HG02938 (cell line): ENCODE measurements at regions not wholly inside any gene's neighbourhood (a gene's known extent, or its start where the extent isn't known, plus 50 kb on each side); places are given as distances from the start of the nearest gene placed in this dataset.
"Not testable (repeated sequence)": the region's sequence is repeated elsewhere in the genome, so short reads cannot be mapped to it uniquely, and the experiment has no call there.

Experiments
- ATAC-seq: cut with Tn5 transposase; IDR thresholded peaks from one replicate; pipeline ENCODE4 v1.9.1; 2021; ENCODE audit warnings: mild to moderate bottlenecking, moderate library complexity; ENCODE audit not compliant: unreplicated experiment

DNA sequence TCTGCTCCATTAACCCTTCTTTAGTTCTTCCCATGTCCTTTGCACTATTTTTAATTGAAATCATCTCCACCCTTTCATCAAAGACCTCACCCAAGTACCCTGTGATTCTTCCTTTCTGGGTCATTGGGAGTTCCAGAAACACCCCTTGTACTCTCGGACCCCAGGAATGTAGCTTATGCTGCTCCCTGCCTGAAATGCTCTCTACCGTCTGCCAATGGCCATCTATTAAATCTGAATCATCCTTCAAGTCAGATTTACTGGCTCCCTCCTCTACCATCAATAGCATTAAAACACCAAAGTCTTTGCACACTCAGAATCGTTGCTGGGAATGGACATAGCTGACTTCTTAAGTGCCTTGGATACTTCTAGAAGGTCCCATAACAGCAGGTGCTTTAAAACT is 73.2 kb upstream of the GADD45A start:
- ATAC-seq, result no peak

DNA sequence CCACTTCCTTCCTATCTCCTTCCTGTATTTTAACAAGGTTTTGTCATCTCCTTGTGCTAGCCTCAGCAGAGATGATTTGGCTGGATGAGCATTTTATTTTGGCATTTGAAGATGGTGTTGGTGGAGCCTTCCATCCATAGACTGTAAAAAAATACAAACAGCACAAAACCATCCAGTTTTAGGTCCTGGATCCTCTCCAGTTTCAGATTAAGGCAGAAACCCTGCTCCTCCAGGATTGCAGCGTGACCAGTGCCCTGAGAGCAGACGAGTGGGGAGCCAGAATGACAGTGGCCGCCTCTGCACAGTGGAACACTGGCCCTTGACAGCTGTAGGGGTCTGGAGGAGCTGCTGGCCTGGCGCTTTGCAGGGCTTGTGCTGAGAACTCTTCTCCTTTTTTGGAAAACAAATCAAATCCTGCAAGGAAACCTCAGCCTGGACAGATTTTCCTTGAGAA is 72.2 kb upstream of the GADD45A start:
- no peak for ATAC-seq

GRCh38 chr1:67613479-67613878 is 71.5 kb upstream of the GADD45A start:
- not testable (repeated sequence) for ATAC-seq

DNA sequence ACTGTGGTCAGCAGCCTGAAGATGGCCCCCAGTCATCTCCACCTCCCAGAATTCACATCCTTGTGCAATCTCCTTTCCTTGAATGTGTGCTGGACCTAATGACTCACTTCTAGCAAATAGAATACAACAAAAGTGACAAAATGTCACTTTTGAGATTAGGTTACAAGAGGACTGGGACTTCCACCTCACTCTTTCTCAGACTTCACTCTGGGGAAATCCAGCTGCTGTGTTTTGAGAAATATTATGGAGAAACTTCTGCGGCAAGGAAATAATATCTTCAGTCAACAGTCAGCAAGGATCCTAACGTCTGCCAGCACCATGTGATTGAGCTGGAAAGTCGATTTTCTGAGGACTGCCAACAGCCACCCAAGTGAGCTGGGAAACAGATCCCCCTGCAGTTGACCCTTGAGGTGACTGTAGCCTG is 70.5 kb upstream of the GADD45A start:
- ATAC-seq, result no peak

DNA sequence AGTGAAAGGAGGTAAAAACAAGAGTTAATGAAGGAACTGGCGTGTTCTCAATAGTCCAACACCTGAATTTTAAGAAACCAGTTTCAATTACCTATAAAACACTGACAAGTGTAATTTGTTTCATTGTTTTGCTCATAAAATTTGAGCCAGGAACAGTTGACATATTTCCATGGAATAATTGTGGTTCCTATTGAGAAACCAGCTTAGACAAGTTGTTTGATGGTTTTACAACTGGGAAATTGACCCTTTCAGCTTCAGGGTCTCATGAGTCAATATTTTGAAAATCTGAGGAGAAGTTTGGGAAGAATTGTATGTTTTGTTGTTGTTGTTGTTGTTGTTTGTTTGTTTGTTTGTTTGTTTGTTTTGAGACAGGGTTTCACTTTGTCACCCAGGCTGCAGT is 69.1 kb upstream of the GADD45A start:
- no peak for ATAC-seq

DNA sequence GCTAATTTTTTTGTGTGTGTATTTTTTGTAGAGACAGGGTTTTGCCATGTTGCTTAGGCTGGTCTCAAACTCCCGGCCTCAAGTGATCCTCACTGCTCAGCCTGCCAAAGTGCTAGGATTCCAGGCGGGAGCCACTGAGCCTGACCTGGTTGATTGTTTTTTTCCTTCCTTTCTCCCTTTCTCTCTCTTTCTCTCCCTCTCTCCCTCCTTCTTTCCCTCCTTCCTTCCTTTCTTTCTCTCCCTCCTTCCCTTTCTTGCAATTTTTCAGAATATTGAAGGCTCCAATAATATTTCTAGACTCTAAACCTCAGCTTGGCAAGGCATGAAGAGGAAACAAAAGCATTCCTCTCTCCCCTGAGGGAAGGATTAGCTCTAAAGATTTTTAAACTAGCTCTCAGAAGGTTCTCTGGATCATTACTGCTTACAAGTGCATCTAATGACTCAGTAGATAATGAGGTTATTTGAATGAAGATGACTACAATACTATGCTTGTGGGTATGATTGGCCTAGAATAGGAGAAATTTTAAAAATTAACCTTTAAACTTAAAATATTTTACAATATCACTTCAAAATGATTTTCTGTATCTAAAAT is 68.5 kb upstream of the GADD45A start:
- ATAC-seq, result no peak

- ATAC-seq, result no peak
Observed at GRCh38 chr1:67618285-67619018, 66.5 kb upstream of the GADD45A start.

DNA sequence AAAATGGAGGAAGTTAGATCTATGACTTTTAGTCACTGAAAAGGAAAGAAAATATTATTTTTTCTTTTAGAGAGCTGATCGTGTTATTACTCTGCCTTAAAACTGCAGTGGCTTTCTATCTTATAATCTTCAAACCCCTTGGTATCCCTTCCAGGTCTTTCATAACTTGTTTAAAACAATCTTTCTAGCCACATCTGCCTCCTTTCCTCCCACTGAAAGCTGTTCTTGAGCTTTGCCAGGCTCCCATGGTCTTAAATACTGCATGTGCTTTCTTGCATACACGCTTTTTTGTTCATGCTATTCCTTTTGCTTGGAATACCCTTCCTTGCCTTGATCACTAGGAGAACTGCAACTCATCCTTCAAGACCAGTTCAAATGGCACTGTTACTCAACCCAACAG is 65.9 kb upstream of the GADD45A start:
- ATAC-seq, result no peak

GRCh38 chr1:67623906-67624305 is 61.1 kb upstream of the GADD45A start:
- ATAC-seq, result no peak

- ATAC-seq, result no peak
Observed at GRCh38 chr1:67624680-67625079, 60.3 kb upstream of the GADD45A start.

DNA sequence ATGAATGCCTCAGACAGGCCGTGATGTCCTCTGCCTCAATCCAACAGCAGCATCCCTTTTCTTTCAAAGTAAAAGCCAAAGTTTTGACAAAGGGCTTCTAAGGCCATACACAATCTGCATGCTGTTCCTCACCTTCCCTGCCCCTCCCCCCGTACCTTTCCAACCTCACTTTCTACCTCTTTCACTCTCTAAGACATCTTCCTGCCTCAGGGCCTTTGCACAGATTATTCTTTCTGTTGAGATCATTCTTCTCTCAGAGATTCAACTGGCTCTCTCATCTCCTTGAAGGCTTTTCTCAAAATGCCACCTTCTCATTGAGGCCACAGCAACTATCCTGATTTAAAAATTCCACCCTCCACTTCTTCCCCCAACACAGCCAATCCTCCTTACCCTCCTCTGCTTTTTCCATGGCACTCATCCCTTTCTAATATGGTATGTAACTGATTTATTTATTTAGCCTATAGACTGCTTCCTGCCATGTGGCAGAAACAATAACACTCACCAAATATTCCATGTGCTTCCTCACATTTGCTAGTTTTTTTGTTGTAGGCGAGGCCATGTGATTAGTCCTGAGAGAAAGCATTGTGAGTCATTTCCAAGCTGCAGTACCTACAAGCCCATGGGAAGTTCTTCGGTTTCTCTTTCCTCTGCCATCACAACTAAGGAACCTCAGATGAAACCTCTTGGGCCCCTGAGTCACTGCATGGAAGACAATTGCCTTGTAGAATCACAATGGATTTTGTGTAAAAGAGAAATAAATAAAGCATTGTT is 58.7 kb upstream of the GADD45A start:
- ATAC-seq, result no peak

GRCh38 chr1:67626861-67627235 is 58.2 kb upstream of the GADD45A start:
- no peak for ATAC-seq

DNA sequence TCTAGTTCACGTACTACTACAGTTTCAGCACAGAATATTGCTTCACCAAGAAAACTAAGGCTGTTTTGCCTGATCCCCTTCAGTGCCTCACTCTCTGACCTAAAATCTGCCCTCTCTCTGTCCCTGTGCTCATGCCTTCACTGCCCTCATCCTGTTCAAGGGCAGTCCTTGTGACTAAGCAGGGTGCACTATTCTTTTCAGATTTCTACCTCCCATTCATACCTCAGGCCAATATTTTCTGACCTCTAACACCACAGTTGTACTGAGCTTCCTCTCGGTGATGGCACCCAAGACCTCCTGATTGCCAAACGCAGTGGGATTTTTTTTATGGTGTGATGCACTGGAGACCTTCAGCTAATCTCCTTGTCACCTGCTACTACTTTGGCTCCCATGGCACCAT is 57.7 kb upstream of the GADD45A start:
- no peak for ATAC-seq

DNA sequence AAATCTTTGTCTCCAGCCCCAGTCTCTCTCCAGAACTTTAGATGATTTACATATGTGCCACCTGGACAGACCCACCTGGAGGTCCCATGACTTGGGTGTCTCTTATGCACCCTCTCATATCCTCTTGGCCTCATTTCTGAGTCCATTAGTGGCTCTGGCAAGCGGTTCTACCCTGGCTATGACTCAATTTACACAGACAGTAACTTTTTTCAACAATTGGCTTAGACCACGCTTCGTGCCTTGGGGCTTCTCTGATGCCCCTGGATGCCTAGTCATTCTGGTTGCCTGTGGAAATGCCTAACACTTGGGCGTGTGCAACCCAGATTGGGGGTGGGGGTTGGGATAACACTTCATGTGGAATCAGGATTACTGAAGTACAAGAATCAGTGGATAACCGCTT is 57.1 kb upstream of the GADD45A start:
- no peak for ATAC-seq

DNA sequence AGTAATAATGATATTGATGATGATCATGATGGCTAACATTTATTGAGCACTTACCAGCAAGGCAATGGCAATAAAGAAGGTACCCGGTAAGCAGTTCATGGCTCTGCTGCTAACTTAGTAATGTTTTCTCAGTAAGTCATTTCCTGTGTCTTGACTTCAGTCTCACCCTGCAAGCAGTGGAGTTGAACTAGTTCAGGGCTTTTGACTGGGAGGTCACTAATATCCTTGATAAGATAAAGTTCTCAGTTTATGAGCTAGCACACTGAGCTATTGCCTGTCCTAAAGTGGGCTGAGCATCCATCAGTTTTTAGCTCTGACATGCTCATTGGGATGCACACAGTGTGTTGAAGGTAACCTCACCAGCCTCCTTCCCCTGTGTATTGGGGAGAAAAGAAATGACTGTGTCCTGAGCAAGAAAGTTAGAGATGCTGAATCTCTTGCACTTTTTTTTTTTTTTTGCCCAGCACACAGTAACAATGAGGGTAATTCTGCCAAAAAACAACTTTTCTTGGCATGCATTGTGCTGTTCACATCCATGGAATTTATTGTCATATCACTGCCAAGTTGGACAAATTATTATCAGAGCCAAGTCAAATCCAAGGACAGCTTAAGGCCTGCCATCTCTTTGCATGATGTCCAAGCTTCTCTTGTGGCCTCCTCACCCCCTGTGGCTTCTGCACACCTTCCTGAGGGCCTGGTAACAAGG is 55.5 kb upstream of the GADD45A start:
- ATAC-seq, result no peak

DNA sequence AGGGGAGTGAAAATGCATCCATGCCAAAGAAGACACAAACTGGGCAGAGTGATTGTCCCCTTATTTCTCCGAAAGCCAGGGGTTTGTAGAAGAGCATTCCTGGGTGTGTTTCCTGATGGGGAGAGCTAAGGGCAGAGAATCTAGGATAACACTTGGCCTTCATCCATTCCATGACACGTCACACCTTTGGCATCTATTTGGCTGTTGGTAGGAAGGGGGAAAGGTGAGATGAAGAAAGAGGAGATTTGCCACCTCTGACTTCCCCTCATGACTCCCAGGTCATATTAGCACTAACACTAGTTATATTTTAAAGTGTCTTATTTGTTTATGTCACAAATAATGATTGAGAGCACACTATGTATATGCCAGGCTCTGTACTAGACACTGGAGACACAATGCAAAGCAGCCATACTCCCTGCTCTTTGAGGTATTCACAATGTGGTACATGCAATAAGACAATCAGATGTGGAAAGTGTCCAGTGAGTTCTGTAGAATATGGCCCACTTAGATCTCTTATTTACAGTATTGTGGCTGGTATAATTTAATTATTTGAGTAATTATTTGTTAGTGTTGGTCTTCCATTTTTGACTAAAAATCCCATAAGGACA is 54.5 kb upstream of the GADD45A start:
- no peak for ATAC-seq

DNA sequence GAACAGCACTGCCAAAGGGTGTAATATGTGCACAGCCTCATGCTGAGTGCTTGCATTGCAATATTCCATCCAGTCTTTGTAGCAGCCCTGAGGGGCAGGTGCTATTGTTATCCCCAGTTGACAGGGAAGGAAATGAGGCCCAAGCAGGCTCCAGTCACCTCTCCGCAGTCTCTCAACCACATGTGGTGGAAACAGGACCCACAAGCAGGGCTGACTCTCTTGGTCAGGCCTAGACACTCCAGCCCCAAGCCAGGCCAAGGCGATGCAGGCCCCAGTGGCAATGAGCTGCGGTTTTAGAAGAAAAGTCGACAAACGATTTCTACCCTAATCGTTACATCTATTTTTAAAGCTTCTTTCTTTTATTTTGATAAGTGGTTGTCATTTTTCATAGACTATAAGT is 52.6 kb upstream of the GADD45A start:
- no peak for ATAC-seq

DNA sequence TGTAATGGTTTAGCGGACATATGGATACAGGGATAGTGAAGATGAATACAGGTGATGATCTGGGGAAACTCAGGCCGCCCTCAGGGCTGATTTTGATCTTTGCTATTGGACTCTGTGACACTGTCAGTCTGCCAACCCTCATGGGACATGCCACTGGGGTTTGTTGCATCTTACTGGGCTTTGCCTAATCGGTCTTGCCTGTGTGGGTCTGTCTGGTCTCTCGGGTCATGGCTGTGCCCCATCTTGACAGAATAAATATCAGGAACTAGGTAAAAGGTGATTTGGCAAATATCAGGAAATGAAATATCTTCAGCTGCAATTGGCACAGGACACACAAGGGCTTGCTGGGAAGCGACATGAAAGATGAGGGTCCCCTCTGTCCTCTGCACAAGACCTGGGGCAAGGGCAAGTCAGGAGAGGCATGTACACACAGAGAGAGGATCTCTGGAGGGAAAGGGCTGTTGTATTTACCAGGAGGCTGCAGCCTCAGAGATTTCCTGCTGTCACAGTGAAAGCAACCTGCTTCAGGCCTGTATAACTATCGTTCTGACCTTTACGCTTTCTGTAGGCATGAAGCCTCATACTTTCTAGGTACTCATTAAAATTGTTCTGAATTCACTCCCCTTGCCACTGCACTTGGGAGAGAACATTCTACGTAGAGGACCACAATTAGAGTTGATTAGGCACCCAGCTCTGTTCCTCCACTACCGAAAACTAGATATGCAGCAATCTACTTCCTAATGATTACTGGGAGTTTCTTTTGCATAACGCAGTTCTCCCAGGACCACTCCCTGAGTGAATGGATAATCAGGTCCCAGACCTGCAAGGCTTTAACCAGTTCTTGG is 52.0 kb upstream of the GADD45A start:
- ATAC-seq, result no peak

DNA sequence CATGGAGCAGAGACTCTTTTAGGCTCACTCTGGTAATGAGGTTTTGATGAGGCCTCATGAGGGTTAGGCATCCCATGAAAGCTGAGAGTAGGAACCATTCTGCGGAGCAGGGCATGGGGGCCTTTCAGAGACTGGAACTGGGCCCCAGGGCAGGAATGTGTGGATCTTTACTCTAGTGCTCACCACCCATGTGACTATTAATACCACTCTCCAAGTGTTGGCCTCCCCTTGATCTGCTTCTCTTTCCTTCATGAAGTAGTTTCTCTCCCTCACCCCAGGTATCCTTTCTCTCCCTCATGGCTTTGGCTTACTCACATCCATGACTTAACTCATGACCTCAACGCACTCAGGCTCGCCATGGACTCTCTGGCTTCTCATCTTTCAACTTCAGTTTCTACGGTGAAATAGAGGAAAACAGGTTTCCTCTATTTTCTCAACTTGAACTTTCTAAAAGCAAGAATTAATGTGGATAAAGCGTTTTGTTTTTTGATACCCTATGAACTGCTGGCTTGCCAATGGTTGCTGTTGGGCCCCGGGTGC is 50.5 kb upstream of the GADD45A start:
- ATAC-seq, result no peak
